NB4 (cell line): ENCODE measurements at regions not wholly inside any gene's neighbourhood (a gene's known extent, or its start where the extent isn't known, plus 50 kb on each side); places are given as distances from the start of the nearest gene placed in this dataset.

ENCODE experiments used
- DNase-seq: peaks from one replicate; pipeline ENCODE4 v3.0.0; 2010; ENCODE audit warnings: low read depth
- H3K4me3 ChIP-seq: one replicate; pipeline ENCODE4 v1.5.1; 2011; ENCODE audit warnings: mild to moderate bottlenecking, low read depth, low read length, moderate library complexity
- CTCF ChIP-seq: IDR thresholded peaks from one replicate; pipeline ENCODE4 v1.5.1; 2012; ENCODE audit warnings: low read depth, low read length
- MAX ChIP-seq: IDR thresholded peaks from 2 replicates; pipeline ENCODE4 v1.6.1; 2011; ENCODE audit warnings: low read depth, low read length
- MYC ChIP-seq: IDR thresholded peaks from 2 replicates; pipeline ENCODE4 v1.6.1; 2011; ENCODE audit warnings: low read depth, low read length
- POLR2A ChIP-seq: IDR thresholded peaks from 2 replicates; pipeline ENCODE4 v1.6.1; 2011; ENCODE audit warnings: mild to moderate bottlenecking; ENCODE audit not compliant: insufficient read length; ENCODE audit errors: extremely low read depth

GRCh38 chr1:47672622-47673021 is 234.8 kb downstream of the FOXD2 start:
- TF ChIP-seq POLR2A = no peak
- TF ChIP-seq MAX = no peak
- TF ChIP-seq CTCF = no peak
- TF ChIP-seq MYC = no peak
- DNase-seq = no peak
- no peak overlapping the region for H3K4me3 ChIP-seq

DNA sequence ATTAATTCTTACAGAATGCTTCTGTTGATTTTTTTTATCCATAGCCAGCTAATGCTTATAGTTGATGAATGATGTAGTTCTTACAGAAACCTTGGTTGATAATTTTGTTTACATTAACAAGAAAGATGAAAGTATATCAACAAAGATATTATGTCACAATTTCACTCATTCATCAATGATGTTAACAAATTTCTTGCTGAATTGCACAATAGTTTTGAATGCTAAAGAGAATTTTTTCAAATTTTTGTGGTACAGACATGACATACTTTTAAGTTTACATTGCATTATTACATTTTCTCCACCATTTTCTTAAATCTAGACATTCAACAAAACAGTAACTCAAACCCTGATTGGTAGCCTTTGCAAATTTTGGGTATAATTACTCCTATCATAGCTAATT is 236.3 kb downstream of the FOXD2 start:
- H3K4me3 ChIP-seq = no peak overlapping the region
- no peak for DNase-seq

GRCh38 chr1:47675047-47675675 is 237.3 kb downstream of the FOXD2 start:
- no peak for TF ChIP-seq MYC
- TF ChIP-seq POLR2A = no peak
- no peak for TF ChIP-seq CTCF
- no peak for TF ChIP-seq MAX
- no peak overlapping the region for H3K4me3 ChIP-seq
- no peak for DNase-seq

More for the DNA sequence above, 236.3 kb downstream of the FOXD2 start:
- TF ChIP-seq MYC = no peak
- TF ChIP-seq CTCF = no peak
- no peak for TF ChIP-seq POLR2A
- TF ChIP-seq MAX = no peak

- no peak for DNase-seq
- no peak for TF ChIP-seq MAX
- TF ChIP-seq POLR2A = no peak
- no peak for TF ChIP-seq MYC
- no peak for TF ChIP-seq CTCF
- no peak overlapping the region for H3K4me3 ChIP-seq
Observed at GRCh38 chr1:47675721-47676120, 237.9 kb downstream of the FOXD2 start.

GRCh38 chr1:47676311-47677054 is 238.6 kb downstream of the FOXD2 start:
- DNase-seq = no peak
- no peak for TF ChIP-seq CTCF
- no peak for TF ChIP-seq MAX
- no peak for TF ChIP-seq POLR2A
- TF ChIP-seq MYC = no peak
- no peak overlapping the region for H3K4me3 ChIP-seq
